AG04450 (cell line): ENCODE measurements at regions not wholly inside any gene's neighbourhood (a gene's known extent, or its start where the extent isn't known, plus 50 kb on each side); places are given as distances from the start of the nearest gene placed in this dataset.

Experiments
- CTCF ChIA-PET: fragments of 300-600, 350-600 bp; formaldehyde crosslinking; extraction: SDS; loops from one replicate; lab custom pipeline; 2022; ENCODE audit warnings: antibody characterized with exemption, inconsistent platforms; lab: Charles Lee
- POLR2A ChIA-PET: fragments of 350-600 bp; formaldehyde crosslinking; extraction: SDS; loops from one replicate; lab custom pipeline; 2021; ENCODE audit warnings: antibody characterized with exemption, inconsistent platforms; lab: Yijun Ruan, JAX
- DNase-seq: peaks from one replicate; pipeline ENCODE4 v3.0.0-alpha.2; 2011; ENCODE audit warnings: low read depth, low spot score
- H3K27ac ChIP-seq: one replicate; pipeline ENCODE4 v1.5.1; 2012; ENCODE audit warnings: low read depth, low read length, control low read depth
- H3K27me3 ChIP-seq: one replicate; pipeline ENCODE4 v1.6.0; 2012; ENCODE audit warnings: low read length; ENCODE audit not compliant: control insufficient read depth, insufficient read depth
- H3K4me3 ChIP-seq: 2 replicates; pipeline ENCODE4 v1.5.1; 2011; ENCODE audit warnings: mild to moderate bottlenecking, low read depth, low read length, control low read depth
- H3K9me3 ChIP-seq: 2 replicates; pipeline ENCODE4 v1.5.1; 2012; ENCODE audit warnings: low read length; ENCODE audit not compliant: control insufficient read depth, insufficient read depth
- TF ChIP-seq, protein P1 (sequence below): IDR thresholded peaks from 2 replicates; pipeline ENCODE4 v1.5.1; 2011; ENCODE audit warnings: low read depth, low read length, control low read depth, inconsistent platforms

DNA sequence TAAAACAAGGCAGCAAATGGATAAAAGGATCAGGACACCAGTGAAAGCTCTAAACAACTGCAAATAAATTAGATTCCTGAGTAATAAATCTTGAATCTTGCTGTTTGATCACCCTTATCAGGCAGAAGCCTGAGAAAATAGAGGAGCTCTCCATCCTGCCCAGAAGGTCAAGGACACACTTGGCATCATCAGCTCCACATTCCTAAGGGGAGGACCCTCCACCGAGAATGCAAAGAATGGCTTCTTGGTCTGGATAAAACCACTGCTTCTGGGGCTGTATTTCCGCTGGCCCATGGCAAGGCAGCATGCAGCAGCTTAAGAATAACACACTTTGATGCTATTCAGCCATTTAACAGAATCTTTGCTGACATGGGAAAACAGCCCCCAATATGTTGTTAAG, 108.9 kb upstream of the TSC22D2 start:
- POLR2A ChIA-PET: interaction anchor here (0.8 kb wide), 1 partner anchor 50 kb away, joined by 3 read pairs; no protein-coding TSS in a partner anchor
- TF ChIP-seq, protein P1, sequence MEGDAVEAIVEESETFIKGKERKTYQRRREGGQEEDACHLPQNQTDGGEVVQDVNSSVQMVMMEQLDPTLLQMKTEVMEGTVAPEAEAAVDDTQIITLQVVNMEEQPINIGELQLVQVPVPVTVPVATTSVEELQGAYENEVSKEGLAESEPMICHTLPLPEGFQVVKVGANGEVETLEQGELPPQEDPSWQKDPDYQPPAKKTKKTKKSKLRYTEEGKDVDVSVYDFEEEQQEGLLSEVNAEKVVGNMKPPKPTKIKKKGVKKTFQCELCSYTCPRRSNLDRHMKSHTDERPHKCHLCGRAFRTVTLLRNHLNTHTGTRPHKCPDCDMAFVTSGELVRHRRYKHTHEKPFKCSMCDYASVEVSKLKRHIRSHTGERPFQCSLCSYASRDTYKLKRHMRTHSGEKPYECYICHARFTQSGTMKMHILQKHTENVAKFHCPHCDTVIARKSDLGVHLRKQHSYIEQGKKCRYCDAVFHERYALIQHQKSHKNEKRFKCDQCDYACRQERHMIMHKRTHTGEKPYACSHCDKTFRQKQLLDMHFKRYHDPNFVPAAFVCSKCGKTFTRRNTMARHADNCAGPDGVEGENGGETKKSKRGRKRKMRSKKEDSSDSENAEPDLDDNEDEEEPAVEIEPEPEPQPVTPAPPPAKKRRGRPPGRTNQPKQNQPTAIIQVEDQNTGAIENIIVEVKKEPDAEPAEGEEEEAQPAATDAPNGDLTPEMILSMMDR: no peak
- no peak for DNase-seq

GRCh38 chr3:150296966-150297365, 111.1 kb upstream of the TSC22D2 start:
- TF ChIP-seq, protein P1: no peak
- no peak for DNase-seq
- ChIA-PET POLR2A (interaction anchor here (0.8 to 5.5 kb wide), 2 partner anchors 11 to 112 kb away, joined by 4 to 27 read pairs; partner anchors contain the start of gene TSC22D2), CTCF (interaction anchor here (0.8 to 1.7 kb wide), 4 partner anchors 51 to 329 kb away, joined by 3 read pairs; no protein-coding TSS in a partner anchor)
- Histone ChIP-seq H3K9me3 (no peaks in the 10 kb centered on the region), H3K4me3 (no peak overlapping the region), H3K27me3 (no peaks in the 10 kb centered on the region), H3K27ac (no peak overlapping the region)

More for the DNA sequence above, 108.9 kb upstream of the TSC22D2 start:
- no peak overlapping the region for H3K27ac ChIP-seq
- CTCF ChIA-PET: interaction anchor here (1.0 kb wide), 2 partner anchors 8 to 94 kb away, joined by 3 read pairs; no protein-coding TSS in a partner anchor
- H3K27me3 ChIP-seq: no peaks in the 10 kb centered on the region
- H3K9me3 ChIP-seq: no peaks in the 10 kb centered on the region
- H3K4me3 ChIP-seq: no peak overlapping the region

DNA sequence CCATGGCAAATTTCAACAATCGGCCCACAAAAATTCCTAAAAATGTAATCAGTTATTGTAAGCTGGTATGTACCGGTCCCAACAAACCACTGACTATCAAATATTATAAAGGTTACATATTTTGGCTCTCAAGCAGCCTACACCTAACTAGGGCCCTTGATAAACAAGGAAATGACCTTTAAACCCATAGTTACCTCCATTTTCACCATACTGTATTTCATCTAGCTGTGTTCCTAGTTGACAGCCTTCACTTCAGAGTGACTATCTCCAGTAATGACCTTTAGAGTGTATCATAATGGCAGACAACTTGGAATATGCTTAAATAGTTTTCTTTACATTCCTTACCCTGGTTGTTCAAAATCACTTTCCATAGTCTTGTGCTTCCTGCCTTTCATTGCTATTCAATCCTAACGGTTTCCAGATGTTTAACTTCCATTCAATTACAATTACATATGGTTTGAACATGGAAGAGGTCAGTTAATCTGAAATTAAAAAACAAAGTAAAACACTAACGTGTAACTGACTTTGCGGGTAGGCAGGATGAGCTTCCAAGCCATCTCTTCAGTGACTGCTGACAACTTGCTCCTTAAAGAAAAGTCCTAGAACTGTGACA, 111.9 kb upstream of the TSC22D2 start:
- ChIA-PET POLR2A (interaction anchor here (0.6 to 5.5 kb wide), 3 partner anchors 12 to 220 kb away, joined by 3 to 27 read pairs (median 4); partner anchors contain the start of gene TSC22D2), CTCF (interaction anchor here (1.0 to 1.7 kb wide), 3 partner anchors 52 to 200 kb away, joined by 3 read pairs; no protein-coding TSS in a partner anchor)
- H3K27me3 ChIP-seq: no peaks in the 10 kb centered on the region
- no peak overlapping the region for H3K4me3 ChIP-seq
- DNase-seq: no peak
- H3K9me3 ChIP-seq: no peaks in the 10 kb centered on the region
- TF ChIP-seq, protein P1: no peak
- no peak overlapping the region for H3K27ac ChIP-seq

- H3K9me3 ChIP-seq: no peaks in the 10 kb centered on the region
- peak overlapping the region; percentile 89 for H3K27ac ChIP-seq
- POLR2A ChIA-PET: interaction anchor here (1.2 to 5.5 kb wide), 4 partner anchors 44 to 119 kb away, joined by 3 to 27 read pairs (median 7); partner anchors contain the start of gene TSC22D2
- CTCF ChIA-PET: interaction anchor here (0.6 to 1.0 kb wide), 2 partner anchors 16 to 214 kb away, joined by 3 read pairs; no protein-coding TSS in a partner anchor
- TF ChIP-seq, protein P1: no peak
- no peaks in the 10 kb centered on the region for H3K27me3 ChIP-seq
- DNase-seq: peak; percentile 58
- H3K4me3 ChIP-seq: no peak overlapping the region
These were observed 114.6 kb upstream of the TSC22D2 start for GRCh38 chr3:150293401-150294001.
